ENCODE measurements at regions not wholly inside any gene's neighbourhood (a gene's known extent, or its start where the extent isn't known, plus 50 kb on each side); places are given as distances from the start of the nearest gene placed in this dataset.

- Histone ChIP-seq H3K27me3 (ENCODE audit: low read length) (no peaks in the 10 kb centered on the region), H3K27ac (ENCODE audit: low read length) (no peak overlapping the region), H3K9me3 (ENCODE audit: low read length) (no peaks in the 10 kb centered on the region), H3K36me3 (ENCODE audit: insufficient read depth, low read length) (no peaks in the 10 kb centered on the region), H3K9ac (ENCODE audit: low read length) (no peak overlapping the region), H3K4me3 (ENCODE audit: low read length) (no peak overlapping the region), H3K9me2 (replicated peaks; ENCODE audit: insufficient read depth, low read length) (no peaks in the 10 kb centered on the region), H2AFZ (ENCODE audit: low read length) (no peak overlapping the region), H3K4me2 (ENCODE audit: low read depth, low read length, poor library complexity, severe bottlenecking) (no peak overlapping the region), H3K4me1 (ENCODE audit: low read length) (no peaks in the 10 kb centered on the region), H4K20me1 (ENCODE audit: insufficient read depth, low read depth, low read length) (no peaks in the 10 kb centered on the region), H3K79me2 (ENCODE audit: low read length) (no peaks in the 10 kb centered on the region)
- no peak for DNase-seq
These were observed 171.2 kb downstream of the KCNE4 start for GRCh38 chr2:223223156-223223555.

DNA sequence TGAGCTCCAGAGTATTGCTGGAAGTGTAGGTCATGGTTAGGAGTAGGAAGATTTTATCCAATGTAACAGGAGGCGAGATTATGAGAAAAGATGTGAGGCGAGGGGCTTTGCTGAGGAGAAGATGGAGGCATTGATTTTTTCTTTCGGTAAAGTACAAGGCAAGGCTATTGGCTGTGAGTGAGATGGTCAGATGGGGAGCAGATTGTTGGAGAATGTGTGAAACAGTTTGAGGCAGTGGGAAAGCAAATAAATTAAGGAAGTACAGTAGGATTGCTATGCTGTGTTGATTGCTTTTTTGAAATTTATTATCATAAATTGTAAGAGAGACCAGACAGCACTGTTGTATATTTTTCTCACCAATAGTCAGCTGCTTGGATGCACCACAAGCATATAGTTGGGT is 173.3 kb downstream of the KCNE4 start:
- H3K4me1 ChIP-seq (ENCODE audit: low read length): no peaks in the 10 kb centered on the region
- H3K4me2 ChIP-seq (ENCODE audit: low read depth, low read length, poor library complexity, severe bottlenecking): no peak overlapping the region
- no peaks in the 10 kb centered on the region for H4K20me1 ChIP-seq (ENCODE audit: insufficient read depth, low read depth, low read length)
- DNase-seq: no peak
- H3K9me2 ChIP-seq (replicated peaks; ENCODE audit: insufficient read depth, low read length): no peaks in the 10 kb centered on the region
- H3K79me2 ChIP-seq (ENCODE audit: low read length): no peaks in the 10 kb centered on the region
- H3K4me3 ChIP-seq (ENCODE audit: low read length): no peak overlapping the region
- H3K36me3 ChIP-seq (ENCODE audit: insufficient read depth, low read length): no peaks in the 10 kb centered on the region
- H3K9ac ChIP-seq (ENCODE audit: low read length): no peak overlapping the region
- H2AFZ ChIP-seq (ENCODE audit: low read length): no peak overlapping the region
- H3K27me3 ChIP-seq (ENCODE audit: low read length): no peaks in the 10 kb centered on the region
- H3K27ac ChIP-seq (ENCODE audit: low read length): no peak overlapping the region
- H3K9me3 ChIP-seq (ENCODE audit: low read length): no peaks in the 10 kb centered on the region

- H3K36me3 ChIP-seq (ENCODE audit: insufficient read depth, low read length): no peaks in the 10 kb centered on the region
These were observed 174.3 kb downstream of the KCNE4 start for GRCh38 chr2:223226264-223226663.

GRCh38 chr2:223227338-223227737 is 175.3 kb downstream of the KCNE4 start:
- Histone ChIP-seq H3K27ac (ENCODE audit: low read length) (no peak overlapping the region), H3K36me3 (ENCODE audit: insufficient read depth, low read length) (no peaks in the 10 kb centered on the region), H2AFZ (ENCODE audit: low read length) (no peak overlapping the region), H3K4me2 (ENCODE audit: low read depth, low read length, poor library complexity, severe bottlenecking) (no peak overlapping the region), H3K9me2 (replicated peaks; ENCODE audit: insufficient read depth, low read length) (no peaks in the 10 kb centered on the region), H3K9ac (ENCODE audit: low read length) (no peak overlapping the region), H3K4me1 (ENCODE audit: low read length) (no peaks in the 10 kb centered on the region), H3K27me3 (ENCODE audit: low read length) (no peaks in the 10 kb centered on the region), H3K79me2 (ENCODE audit: low read length) (no peaks in the 10 kb centered on the region), H3K9me3 (ENCODE audit: low read length) (no peaks in the 10 kb centered on the region), H3K4me3 (ENCODE audit: low read length) (no peak overlapping the region), H4K20me1 (ENCODE audit: insufficient read depth, low read depth, low read length) (no peaks in the 10 kb centered on the region)
- DNase-seq: no peak

More at GRCh38 chr2:223226264-223226663, 174.3 kb downstream of the KCNE4 start:
- Histone ChIP-seq H2AFZ (ENCODE audit: low read length) (no peak overlapping the region), H3K4me3 (ENCODE audit: low read length) (no peak overlapping the region), H3K4me2 (ENCODE audit: low read depth, low read length, poor library complexity, severe bottlenecking) (no peak overlapping the region), H4K20me1 (ENCODE audit: insufficient read depth, low read depth, low read length) (no peaks in the 10 kb centered on the region), H3K27ac (ENCODE audit: low read length) (no peak overlapping the region), H3K9me2 (replicated peaks; ENCODE audit: insufficient read depth, low read length) (no peaks in the 10 kb centered on the region), H3K4me1 (ENCODE audit: low read length) (no peaks in the 10 kb centered on the region), H3K9me3 (ENCODE audit: low read length) (no peaks in the 10 kb centered on the region), H3K79me2 (ENCODE audit: low read length) (no peaks in the 10 kb centered on the region), H3K9ac (ENCODE audit: low read length) (no peak overlapping the region), H3K27me3 (ENCODE audit: low read length) (no peaks in the 10 kb centered on the region)
- DNase-seq: no peak

DNA sequence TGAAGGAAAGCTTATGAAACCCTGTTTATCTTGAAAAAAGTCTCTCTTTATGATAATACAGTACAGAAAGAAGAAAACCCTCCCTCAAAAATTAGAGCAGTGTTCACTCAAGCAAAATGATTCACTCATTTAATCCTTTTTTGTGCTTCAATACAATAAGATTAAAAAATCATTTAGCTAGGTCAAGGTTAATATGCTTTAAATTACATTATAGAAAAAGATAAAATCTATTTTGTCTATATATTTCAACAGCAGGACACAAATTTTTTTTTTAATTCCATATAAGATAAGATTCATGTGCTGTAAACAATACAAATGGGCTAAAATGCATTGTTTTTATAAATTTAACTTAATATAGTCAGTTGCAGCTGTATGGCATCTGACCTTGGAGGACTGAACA is 176.9 kb downstream of the KCNE4 start:
- no peak for DNase-seq
- Histone ChIP-seq H3K9me3 (ENCODE audit: low read length) (no peaks in the 10 kb centered on the region), H3K4me1 (ENCODE audit: low read length) (no peaks in the 10 kb centered on the region), H3K79me2 (ENCODE audit: low read length) (no peaks in the 10 kb centered on the region), H3K4me2 (ENCODE audit: low read depth, low read length, poor library complexity, severe bottlenecking) (no peak overlapping the region), H3K9ac (ENCODE audit: low read length) (no peak overlapping the region), H3K27me3 (ENCODE audit: low read length) (no peaks in the 10 kb centered on the region), H4K20me1 (ENCODE audit: insufficient read depth, low read depth, low read length) (no peaks in the 10 kb centered on the region), H3K4me3 (ENCODE audit: low read length) (no peak overlapping the region), H3K36me3 (ENCODE audit: insufficient read depth, low read length) (no peaks in the 10 kb centered on the region), H2AFZ (ENCODE audit: low read length) (no peak overlapping the region), H3K27ac (ENCODE audit: low read length) (no peak overlapping the region), H3K9me2 (replicated peaks; ENCODE audit: insufficient read depth, low read length) (no peaks in the 10 kb centered on the region)

GRCh38 chr2:223230352-223230751 is 178.4 kb downstream of the KCNE4 start:
- Histone ChIP-seq H3K4me2 (ENCODE audit: low read depth, low read length, poor library complexity, severe bottlenecking) (no peak overlapping the region), H3K27ac (ENCODE audit: low read length) (no peak overlapping the region), H3K4me1 (ENCODE audit: low read length) (no peaks in the 10 kb centered on the region), H3K4me3 (ENCODE audit: low read length) (no peak overlapping the region), H3K36me3 (ENCODE audit: insufficient read depth, low read length) (no peaks in the 10 kb centered on the region), H3K9ac (ENCODE audit: low read length) (no peak overlapping the region), H2AFZ (ENCODE audit: low read length) (no peak overlapping the region), H4K20me1 (ENCODE audit: insufficient read depth, low read depth, low read length) (no peaks in the 10 kb centered on the region), H3K9me2 (replicated peaks; ENCODE audit: insufficient read depth, low read length) (no peaks in the 10 kb centered on the region), H3K27me3 (ENCODE audit: low read length) (no peaks in the 10 kb centered on the region), H3K9me3 (ENCODE audit: low read length) (no peaks in the 10 kb centered on the region), H3K79me2 (ENCODE audit: low read length) (no peaks in the 10 kb centered on the region)
- no peak for DNase-seq

- Histone ChIP-seq H3K4me2 (ENCODE audit: low read depth, low read length, poor library complexity, severe bottlenecking) (no peak overlapping the region), H3K9ac (ENCODE audit: low read length) (no peak overlapping the region), H4K20me1 (ENCODE audit: insufficient read depth, low read depth, low read length) (no peaks in the 10 kb centered on the region), H3K9me3 (ENCODE audit: low read length) (no peaks in the 10 kb centered on the region), H3K4me3 (ENCODE audit: low read length) (no peak overlapping the region), H2AFZ (ENCODE audit: low read length) (no peak overlapping the region), H3K4me1 (ENCODE audit: low read length) (no peaks in the 10 kb centered on the region), H3K9me2 (replicated peaks; ENCODE audit: insufficient read depth, low read length) (no peaks in the 10 kb centered on the region), H3K79me2 (ENCODE audit: low read length) (no peaks in the 10 kb centered on the region), H3K27me3 (ENCODE audit: low read length) (no peaks in the 10 kb centered on the region), H3K27ac (ENCODE audit: low read length) (no peak overlapping the region), H3K36me3 (ENCODE audit: insufficient read depth, low read length) (no peaks in the 10 kb centered on the region)
- DNase-seq: no peak
These were observed 180.3 kb downstream of the KCNE4 start for GRCh38 chr2:223232285-223232684.

- H3K27ac ChIP-seq (ENCODE audit: low read length): no peak overlapping the region
- no peaks in the 10 kb centered on the region for H4K20me1 ChIP-seq (ENCODE audit: insufficient read depth, low read depth, low read length)
- H3K79me2 ChIP-seq (ENCODE audit: low read length): no peaks in the 10 kb centered on the region
- H3K9ac ChIP-seq (ENCODE audit: low read length): no peak overlapping the region
- H3K36me3 ChIP-seq (ENCODE audit: insufficient read depth, low read length): no peaks in the 10 kb centered on the region
- no peak overlapping the region for H2AFZ ChIP-seq (ENCODE audit: low read length)
- H3K27me3 ChIP-seq (ENCODE audit: low read length): no peaks in the 10 kb centered on the region
- no peak for DNase-seq
- no peak overlapping the region for H3K4me3 ChIP-seq (ENCODE audit: low read length)
- no peaks in the 10 kb centered on the region for H3K9me2 ChIP-seq (replicated peaks; ENCODE audit: insufficient read depth, low read length)
- no peaks in the 10 kb centered on the region for H3K4me1 ChIP-seq (ENCODE audit: low read length)
- H3K4me2 ChIP-seq (ENCODE audit: low read depth, low read length, poor library complexity, severe bottlenecking): no peak overlapping the region
- H3K9me3 ChIP-seq (ENCODE audit: low read length): no peaks in the 10 kb centered on the region
These were observed 180.9 kb downstream of the KCNE4 start for GRCh38 chr2:223232896-223233295.

GRCh38 chr2:223235986-223236385 is 184.0 kb downstream of the KCNE4 start:
- no peaks in the 10 kb centered on the region for H3K9me3 ChIP-seq (ENCODE audit: low read length)
- no peaks in the 10 kb centered on the region for H3K4me1 ChIP-seq (ENCODE audit: low read length)
- no peaks in the 10 kb centered on the region for H3K79me2 ChIP-seq (ENCODE audit: low read length)
- no peak overlapping the region for H2AFZ ChIP-seq (ENCODE audit: low read length)
- H3K27me3 ChIP-seq (ENCODE audit: low read length): no peaks in the 10 kb centered on the region
- no peaks in the 10 kb centered on the region for H4K20me1 ChIP-seq (ENCODE audit: insufficient read depth, low read depth, low read length)
- H3K4me3 ChIP-seq (ENCODE audit: low read length): no peak overlapping the region
- H3K27ac ChIP-seq (ENCODE audit: low read length): no peak overlapping the region
- no peak for DNase-seq
- no peak overlapping the region for H3K4me2 ChIP-seq (ENCODE audit: low read depth, low read length, poor library complexity, severe bottlenecking)
- H3K36me3 ChIP-seq (ENCODE audit: insufficient read depth, low read length): no peaks in the 10 kb centered on the region
- no peak overlapping the region for H3K9ac ChIP-seq (ENCODE audit: low read length)
- no peaks in the 10 kb centered on the region for H3K9me2 ChIP-seq (replicated peaks; ENCODE audit: insufficient read depth, low read length)
